HCT116 (cell line): ENCODE measurements at regions not wholly inside any gene's neighbourhood (a gene's known extent, or its start where the extent isn't known, plus 50 kb on each side); places are given as distances from the start of the nearest gene placed in this dataset.

ENCODE experiments used
- ATAC-seq: fragments of 200-7000 bp; cut with Tn5 transposase; 2 replicates; pipeline ENCODE4 v1.9.1; 2020; ENCODE audit warnings: mild to moderate bottlenecking, moderate library complexity
- BruUV-seq: library from RNA; stranded (reverse); fragments of 400-500 nt; replicated peaks from 2 replicates; lab custom pipeline; 2021; lab: Mats Ljungman, UMichigan
- CTCF ChIA-PET: fragments of 300-600 bp; sonication (Branson Sonifier 250); formaldehyde crosslinking; loops from one replicate; lab custom pipeline; 2021; ENCODE audit warnings: antibody characterized with exemption; lab: Charles Lee
- POLR2A ChIA-PET: fragments of 300-600, 350-600 bp; sonication (Branson Sonifier 250); formaldehyde crosslinking; loops from one replicate; lab custom pipeline; 2021; ENCODE audit warnings: antibody characterized with exemption; lab: Charles Lee
- RAD21 ChIA-PET, 2 experiments: fragments of 300-600 bp; sonication (Branson Sonifier 250); formaldehyde crosslinking; loops; one replicate each; lab custom pipeline; 2023; ENCODE audit warnings: low total read pairs in 2 of 2; ENCODE audit not compliant: uncharacterized antibody in 2 of 2, unreplicated experiment in 2 of 2, low non-redundant PET in 1 of 2; lab: Charles Lee
- DNase-seq: peaks from one replicate; pipeline ENCODE4 v3.0.0-alpha.2; 2010; ENCODE audit warnings: low read depth, low spot score
- H2AFZ ChIP-seq: fragments of 200-600 bp; shearing (Covaris generic), sonication (generic); 2 replicates; pipeline ENCODE4 v1.6.1; 2017; ENCODE audit warnings: low read depth, mixed run types, mixed read lengths, antibody characterized with exemption, low read length; ENCODE audit not compliant: poor library complexity, severe bottlenecking
- H3K27ac ChIP-seq: 2 replicates; pipeline ENCODE4 v1.5.1; 2012; ENCODE audit warnings: low read depth, low read length
- H3K27me3 ChIP-seq: fragments of 200-600 bp; sonication (generic); 2 replicates; pipeline ENCODE4 v1.6.1; 2016; ENCODE audit warnings: mixed run types, low read length, mixed read lengths; ENCODE audit not compliant: insufficient read depth
- H3K36me3 ChIP-seq, 2 experiments: fragments of 200-500 bp in 1 of 2; fragments of 200-600 bp in 1 of 2; sonication (Bioruptor generic) in 1 of 2; sonication (generic) in 1 of 2; 2 replicates each; pipeline versions ENCODE4 v1.5.1 to v1.6.1; 2014 to 2016; ENCODE audit warnings: low read length in 2 of 2, inconsistent platforms in 1 of 2, mixed read lengths in 1 of 2, mixed run types in 1 of 2; ENCODE audit not compliant: insufficient read depth in 2 of 2, control insufficient read depth in 1 of 2
- H3K4me1 ChIP-seq, 2 experiments: fragments of 200-600 bp in 1 of 2; sonication (generic) in 1 of 2; 2 replicates each; pipeline versions ENCODE4 v1.5.1 to v1.6.1; 2012 to 2017; ENCODE audit warnings: low read length in 2 of 2, inconsistent platforms in 1 of 2, mild to moderate bottlenecking in 1 of 2, mixed read lengths in 1 of 2, mixed run types in 1 of 2, moderate library complexity in 1 of 2; ENCODE audit not compliant: insufficient read depth in 2 of 2, control insufficient read depth in 1 of 2
- H3K4me2 ChIP-seq: fragments of 200-600 bp; sonication (generic); 2 replicates; pipeline ENCODE4 v1.6.1; 2017; ENCODE audit warnings: mixed run types, low read length, mixed read lengths
- H3K4me3 ChIP-seq, 2 experiments: fragments of 200-600 bp in 1 of 2; sonication (generic) in 1 of 2; replicated peaks in 1 of 2; 2 replicates each; pipeline ENCODE4 v1.5.1; 2011 to 2016; ENCODE audit warnings: low read length in 2 of 2, control low read depth in 1 of 2, low read depth in 1 of 2, mild to moderate bottlenecking in 1 of 2, mixed read lengths in 1 of 2, mixed run types in 1 of 2
- H3K79me2 ChIP-seq: fragments of 200-600 bp; sonication (generic); 2 replicates; pipeline ENCODE4 v1.6.1; 2017; ENCODE audit warnings: mild to moderate bottlenecking, mixed run types, low read length, moderate library complexity, mixed read lengths; ENCODE audit not compliant: insufficient read depth
- H3K9ac ChIP-seq: fragments of 200-600 bp; sonication (generic); 2 replicates; pipeline ENCODE4 v1.6.1; 2016; ENCODE audit warnings: low read length, mixed read lengths
- H3K9me2 ChIP-seq: fragments of 200-600 bp; sonication (generic), shearing (Covaris generic); 2 replicates; pipeline ENCODE4 v1.6.1; 2017; ENCODE audit warnings: mixed run types, mild to moderate bottlenecking, moderate library complexity; ENCODE audit not compliant: insufficient read depth
- H3K9me3 ChIP-seq, 2 experiments: fragments of 200-500 bp in 1 of 2; fragments of 200-600 bp in 1 of 2; sonication (Bioruptor generic) in 1 of 2; sonication (generic) in 1 of 2; 2 replicates each; pipeline ENCODE4 v1.6.1; 2014 to 2017; ENCODE audit warnings: low read length in 2 of 2, mixed read lengths in 2 of 2, inconsistent platforms in 1 of 2, low read depth in 1 of 2, mild to moderate bottlenecking in 1 of 2, mixed run types in 1 of 2, moderate library complexity in 1 of 2; ENCODE audit not compliant: control insufficient read depth in 1 of 2, insufficient read depth in 1 of 2
- H4K20me1 ChIP-seq: fragments of 200-600 bp; sonication (generic), shearing (Covaris generic); 2 replicates; pipeline ENCODE4 v1.6.1; 2017; ENCODE audit warnings: mixed run types, mild to moderate bottlenecking, moderate library complexity; ENCODE audit not compliant: insufficient read depth
- CEBPB ChIP-seq: IDR thresholded peaks from 2 replicates; pipeline ENCODE4 v1.6.1; 2012; ENCODE audit warnings: low read depth
- ELF1 ChIP-seq: IDR thresholded peaks from 2 replicates; pipeline ENCODE4 v1.6.1; 2012; ENCODE audit warnings: low read depth, borderline replicate concordance
- EZH2 ChIP-seq: fragments of 200-600 bp; sonication (generic); IDR thresholded peaks from 2 replicates; pipeline ENCODE4 v1.6.1; 2017; ENCODE audit warnings: antibody characterized with exemption, mixed run types
- EZH2phosphoT487 ChIP-seq: fragments of 200-600 bp; IDR thresholded peaks from 2 replicates; pipeline ENCODE4 v1.6.1; 2018; ENCODE audit warnings: antibody characterized with exemption, borderline replicate concordance
- JUND ChIP-seq: IDR thresholded peaks from 2 replicates; pipeline ENCODE4 v1.6.1; 2012
- MAX ChIP-seq: IDR thresholded peaks from 2 replicates; pipeline ENCODE4 v1.6.1; 2012
- POLR2AphosphoS5 ChIP-seq: IDR thresholded peaks from 2 replicates; pipeline ENCODE4 v1.6.1; 2011; ENCODE audit warnings: mild to moderate bottlenecking, low read depth, low read length, moderate library complexity
- SRF ChIP-seq: IDR thresholded peaks from 2 replicates; pipeline ENCODE4 v1.6.1; 2012; ENCODE audit warnings: low read depth
- TCF7L2 ChIP-seq: IDR thresholded peaks from 2 replicates; pipeline ENCODE4 v1.7.0; 2011; ENCODE audit warnings: borderline replicate concordance, inconsistent platforms; ENCODE audit not compliant: insufficient read depth, insufficient read length; ENCODE audit errors: extremely low read depth
- ZFX ChIP-seq: fragments of 450-650 bp; IDR thresholded peaks from 2 replicates; pipeline ENCODE4 v1.6.1; 2017
- intact Hi-C: fragments of 100-400 bp; cut with micrococcal nuclease; formaldehyde crosslinking; loops from 2 replicates; pipeline ENCODE4 v1.10.0; 2022
- TF ChIP-seq, protein P1 (sequence below): IDR thresholded peaks from 2 replicates; pipeline ENCODE4 v1.6.1; 2012; ENCODE audit warnings: low read depth
- TF ChIP-seq, protein P2 (sequence below), 3 experiments: fragments of 200-600 bp in 1 of 3; sonication (generic) in 1 of 3; IDR thresholded peaks in 2 of 3; conservative IDR thresholded peaks in 1 of 3; 2 replicates each; pipeline ENCODE4 v1.5.1; 2012 to 2017; ENCODE audit warnings: low read depth in 2 of 3, low read length in 2 of 3, antibody characterized with exemption in 1 of 3, borderline replicate concordance in 1 of 3, control low read depth in 1 of 3, mild to moderate bottlenecking in 1 of 3, mixed read lengths in 1 of 3, mixed run types in 1 of 3, moderate library complexity in 1 of 3; ENCODE audit not compliant: insufficient read depth in 1 of 3

- TF ChIP-seq, protein P1, sequence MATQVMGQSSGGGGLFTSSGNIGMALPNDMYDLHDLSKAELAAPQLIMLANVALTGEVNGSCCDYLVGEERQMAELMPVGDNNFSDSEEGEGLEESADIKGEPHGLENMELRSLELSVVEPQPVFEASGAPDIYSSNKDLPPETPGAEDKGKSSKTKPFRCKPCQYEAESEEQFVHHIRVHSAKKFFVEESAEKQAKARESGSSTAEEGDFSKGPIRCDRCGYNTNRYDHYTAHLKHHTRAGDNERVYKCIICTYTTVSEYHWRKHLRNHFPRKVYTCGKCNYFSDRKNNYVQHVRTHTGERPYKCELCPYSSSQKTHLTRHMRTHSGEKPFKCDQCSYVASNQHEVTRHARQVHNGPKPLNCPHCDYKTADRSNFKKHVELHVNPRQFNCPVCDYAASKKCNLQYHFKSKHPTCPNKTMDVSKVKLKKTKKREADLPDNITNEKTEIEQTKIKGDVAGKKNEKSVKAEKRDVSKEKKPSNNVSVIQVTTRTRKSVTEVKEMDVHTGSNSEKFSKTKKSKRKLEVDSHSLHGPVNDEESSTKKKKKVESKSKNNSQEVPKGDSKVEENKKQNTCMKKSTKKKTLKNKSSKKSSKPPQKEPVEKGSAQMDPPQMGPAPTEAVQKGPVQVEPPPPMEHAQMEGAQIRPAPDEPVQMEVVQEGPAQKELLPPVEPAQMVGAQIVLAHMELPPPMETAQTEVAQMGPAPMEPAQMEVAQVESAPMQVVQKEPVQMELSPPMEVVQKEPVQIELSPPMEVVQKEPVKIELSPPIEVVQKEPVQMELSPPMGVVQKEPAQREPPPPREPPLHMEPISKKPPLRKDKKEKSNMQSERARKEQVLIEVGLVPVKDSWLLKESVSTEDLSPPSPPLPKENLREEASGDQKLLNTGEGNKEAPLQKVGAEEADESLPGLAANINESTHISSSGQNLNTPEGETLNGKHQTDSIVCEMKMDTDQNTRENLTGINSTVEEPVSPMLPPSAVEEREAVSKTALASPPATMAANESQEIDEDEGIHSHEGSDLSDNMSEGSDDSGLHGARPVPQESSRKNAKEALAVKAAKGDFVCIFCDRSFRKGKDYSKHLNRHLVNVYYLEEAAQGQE = no peak
- TF ChIP-seq JUND = no peak
- TF ChIP-seq, protein P2, sequence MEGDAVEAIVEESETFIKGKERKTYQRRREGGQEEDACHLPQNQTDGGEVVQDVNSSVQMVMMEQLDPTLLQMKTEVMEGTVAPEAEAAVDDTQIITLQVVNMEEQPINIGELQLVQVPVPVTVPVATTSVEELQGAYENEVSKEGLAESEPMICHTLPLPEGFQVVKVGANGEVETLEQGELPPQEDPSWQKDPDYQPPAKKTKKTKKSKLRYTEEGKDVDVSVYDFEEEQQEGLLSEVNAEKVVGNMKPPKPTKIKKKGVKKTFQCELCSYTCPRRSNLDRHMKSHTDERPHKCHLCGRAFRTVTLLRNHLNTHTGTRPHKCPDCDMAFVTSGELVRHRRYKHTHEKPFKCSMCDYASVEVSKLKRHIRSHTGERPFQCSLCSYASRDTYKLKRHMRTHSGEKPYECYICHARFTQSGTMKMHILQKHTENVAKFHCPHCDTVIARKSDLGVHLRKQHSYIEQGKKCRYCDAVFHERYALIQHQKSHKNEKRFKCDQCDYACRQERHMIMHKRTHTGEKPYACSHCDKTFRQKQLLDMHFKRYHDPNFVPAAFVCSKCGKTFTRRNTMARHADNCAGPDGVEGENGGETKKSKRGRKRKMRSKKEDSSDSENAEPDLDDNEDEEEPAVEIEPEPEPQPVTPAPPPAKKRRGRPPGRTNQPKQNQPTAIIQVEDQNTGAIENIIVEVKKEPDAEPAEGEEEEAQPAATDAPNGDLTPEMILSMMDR (IDR thresholded peaks at IDR 0.05 in 2 of 3, conservative IDR thresholded peaks at IDR 0.05 in 1 of 3; ENCODE audit: borderline replicate concordance in 1 of 3, insufficient read depth in 1 of 3, low read depth in 2 of 3, low read length in 2 of 3) = no peak
- TF ChIP-seq, all 23 proteins: peak for 0
Measured at GRCh38 chr3:3740061-3740460, 59.2 kb upstream of the LRRN1 start (continued).

DNA sequence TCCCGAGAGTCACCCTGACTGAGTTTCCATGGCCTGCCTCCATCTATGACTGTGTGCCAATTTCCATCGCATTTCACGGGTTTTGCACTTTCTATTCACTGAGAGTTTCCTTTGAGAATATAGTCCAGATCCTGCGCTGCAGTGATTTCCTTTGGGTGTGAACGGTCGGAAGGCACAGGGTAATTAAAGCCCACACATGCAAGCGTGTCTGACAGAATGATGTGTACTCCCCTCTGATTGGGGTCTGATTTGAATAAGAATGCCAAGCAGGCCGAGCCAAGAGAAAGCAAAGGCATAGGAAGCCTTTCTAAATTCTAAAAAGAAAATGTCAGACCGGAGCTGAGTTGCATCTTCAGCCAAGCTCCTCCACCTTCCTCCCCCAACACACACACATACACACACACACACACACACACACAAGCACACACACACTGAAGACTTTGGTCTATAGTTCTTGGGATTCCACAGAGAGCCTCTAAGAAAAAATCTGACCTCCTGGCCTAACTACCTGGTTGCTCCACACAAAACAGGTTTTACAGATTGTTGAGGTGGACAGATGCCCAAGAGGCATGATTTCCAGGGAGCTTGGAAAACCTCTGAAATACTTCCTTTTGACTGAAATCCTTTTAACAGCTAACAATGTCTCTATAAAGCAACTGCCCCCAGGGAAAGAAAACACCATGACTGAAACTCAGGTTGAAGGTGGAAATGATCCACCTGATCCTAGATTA lies 59.7 kb upstream of the LRRN1 start:
- H3K79me2 ChIP-seq = no peaks in the 10 kb centered on the region
- POLR2A ChIA-PET = no interaction called here
- TF ChIP-seq EZH2phosphoT487 (no peak), EZH2 (no peak), CEBPB (no peak), POLR2AphosphoS5 (no peak), TCF7L2 (no peak), SRF (no peak), MAX (no peak), ZFX (no peak), ELF1 (no peak)
- TF ChIP-seq, protein P1 = no peak
- no peaks in the 10 kb centered on the region for H4K20me1 ChIP-seq
- intact Hi-C loops = no loop called here
- H3K27ac ChIP-seq = no peak overlapping the region
- no peak for DNase-seq
- BruUV-seq = no TSS peak
- CTCF ChIA-PET = no interaction called here
- H3K27me3 ChIP-seq = no peaks in the 10 kb centered on the region
- no peak overlapping the region for H3K4me3 ChIP-seq
- H3K9me2 ChIP-seq = no peaks in the 10 kb centered on the region
- no peak overlapping the region for H2AFZ ChIP-seq
- peaks cover 3 to 19% of the 10 kb centered on the region in 2 experiments; a peak in 2 of 4 replicates for H3K9me3 ChIP-seq
- no peak overlapping the region for H3K9ac ChIP-seq
- no peaks in the 10 kb centered on the region for H3K4me1 ChIP-seq
- RAD21 ChIA-PET = no interaction called here
- no peak overlapping the region for H3K4me2 ChIP-seq
- H3K36me3 ChIP-seq = no peaks in the 10 kb centered on the region
- ATAC-seq = no peak
